Ovary (tissue), 3 donors: ENCODE measurements at regions not wholly inside any gene's neighbourhood (a gene's known extent, or its start where the extent isn't known, plus 50 kb on each side); places are given as distances from the start of the nearest gene placed in this dataset.

Experiments
- EP300 ChIP-seq: sonication (generic); formaldehyde crosslinking; IDR thresholded peaks from one replicate; pipeline ENCODE4 v1.6.1; 2017; ENCODE audit warnings: antibody characterized with exemption
- POLR2A ChIP-seq: fragments of 450-650 bp; IDR thresholded peaks from one replicate; pipeline ENCODE4 v1.6.1; 2017; ENCODE audit warnings: antibody characterized with exemption, mild to moderate bottlenecking, moderate library complexity
- TF ChIP-seq, protein P1 (sequence below), 3 donors: fragments of 450-650 bp in 2 of 3; fragments of 200-600 bp in 1 of 3; IDR thresholded peaks; one replicate each; pipeline versions ENCODE4 v1.5.1 to v1.8.0; 2016 to 2022; ENCODE audit warnings: antibody characterized with exemption in 3 of 3, mild to moderate bottlenecking in 1 of 3
- donor health status: DM: no; HTN: no; CAD: no.

DNA sequence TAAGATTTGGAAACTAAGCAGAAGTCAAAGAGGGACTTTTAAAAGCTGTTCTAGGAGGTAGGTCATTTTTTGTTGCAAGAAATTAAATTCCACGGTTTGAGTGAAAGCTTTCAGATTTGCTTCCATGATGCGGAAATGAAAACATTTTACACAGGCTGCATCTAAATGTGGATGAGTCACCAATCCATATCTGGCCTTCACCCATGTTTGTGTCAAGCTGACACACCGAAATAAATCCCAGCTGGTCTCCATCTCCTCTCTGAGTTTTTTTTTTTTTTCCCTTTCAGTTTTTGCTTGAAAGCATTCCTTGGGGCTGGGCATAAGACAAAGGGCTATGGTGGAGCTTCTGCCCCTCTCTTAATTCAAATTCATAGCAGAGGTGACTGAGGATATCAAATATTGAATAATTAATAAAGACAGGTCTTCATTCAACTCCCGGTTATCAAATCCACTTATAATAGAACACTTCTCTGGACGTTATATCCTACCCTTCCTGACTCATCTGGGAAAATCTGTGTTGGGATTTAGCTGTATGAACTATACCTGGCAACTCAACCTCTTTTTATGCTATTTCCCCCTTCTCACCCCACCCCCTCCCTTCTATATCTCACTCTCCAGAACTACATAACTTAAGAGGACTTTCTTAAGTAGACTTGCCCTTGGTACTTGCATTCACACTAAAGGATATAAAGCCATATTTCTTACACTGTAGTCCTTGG, 558.3 kb upstream of the GCFC2 start:
- TF ChIP-seq POLR2A (no peak), EP300 (no peak)
- TF ChIP-seq, protein P1, sequence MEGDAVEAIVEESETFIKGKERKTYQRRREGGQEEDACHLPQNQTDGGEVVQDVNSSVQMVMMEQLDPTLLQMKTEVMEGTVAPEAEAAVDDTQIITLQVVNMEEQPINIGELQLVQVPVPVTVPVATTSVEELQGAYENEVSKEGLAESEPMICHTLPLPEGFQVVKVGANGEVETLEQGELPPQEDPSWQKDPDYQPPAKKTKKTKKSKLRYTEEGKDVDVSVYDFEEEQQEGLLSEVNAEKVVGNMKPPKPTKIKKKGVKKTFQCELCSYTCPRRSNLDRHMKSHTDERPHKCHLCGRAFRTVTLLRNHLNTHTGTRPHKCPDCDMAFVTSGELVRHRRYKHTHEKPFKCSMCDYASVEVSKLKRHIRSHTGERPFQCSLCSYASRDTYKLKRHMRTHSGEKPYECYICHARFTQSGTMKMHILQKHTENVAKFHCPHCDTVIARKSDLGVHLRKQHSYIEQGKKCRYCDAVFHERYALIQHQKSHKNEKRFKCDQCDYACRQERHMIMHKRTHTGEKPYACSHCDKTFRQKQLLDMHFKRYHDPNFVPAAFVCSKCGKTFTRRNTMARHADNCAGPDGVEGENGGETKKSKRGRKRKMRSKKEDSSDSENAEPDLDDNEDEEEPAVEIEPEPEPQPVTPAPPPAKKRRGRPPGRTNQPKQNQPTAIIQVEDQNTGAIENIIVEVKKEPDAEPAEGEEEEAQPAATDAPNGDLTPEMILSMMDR (IDR thresholded peaks at IDR 0.05): no peak
